Fibroblast of lung (primary cell): ENCODE measurements at regions not wholly inside any gene's neighbourhood (a gene's known extent, or its start where the extent isn't known, plus 50 kb on each side); places are given as distances from the start of the nearest gene placed in this dataset.

Experiments used
- DNase-seq, 2 donors: peaks; one replicate each; pipeline versions ENCODE4 v3.0.0 to v3.0.0-alpha.2; 2010; ENCODE audit warnings: low read depth in 2 of 2
- H2AFZ ChIP-seq: 2 replicates; pipeline ENCODE4 v1.5.1; 2012; ENCODE audit warnings: low read length, control low read depth, inconsistent platforms
- H3K27ac ChIP-seq: 2 replicates; pipeline ENCODE4 v1.5.1; 2011; ENCODE audit warnings: low read length, control low read depth; ENCODE audit not compliant: insufficient read depth
- H3K27me3 ChIP-seq: 2 replicates; pipeline ENCODE4 v1.5.1; 2011; ENCODE audit warnings: mild to moderate bottlenecking, low read length; ENCODE audit not compliant: control insufficient read depth, insufficient read depth
- H3K36me3 ChIP-seq: 2 replicates; pipeline ENCODE4 v1.5.1; 2011; ENCODE audit warnings: low read length; ENCODE audit not compliant: control insufficient read depth, insufficient read depth
- H3K4me1 ChIP-seq: 2 replicates; pipeline ENCODE4 v1.5.1; 2011; ENCODE audit warnings: low read length; ENCODE audit not compliant: control insufficient read depth, insufficient read depth; ENCODE audit errors: extremely low read depth
- H3K4me2 ChIP-seq: 2 replicates; pipeline ENCODE4 v1.5.1; 2011; ENCODE audit warnings: low read length, control low read depth; ENCODE audit not compliant: insufficient read depth; ENCODE audit errors: extremely low read depth
- H3K4me3 ChIP-seq, 4 experiments: fragments of 200-600 bp in 1 of 4; sonication (generic) in 1 of 4; replicated peaks in 1 of 4; 2 replicates each; pipeline ENCODE4 v1.5.1; 2011 to 2016; ENCODE audit warnings: low read length in 4 of 4, low read depth in 3 of 4, mild to moderate bottlenecking in 3 of 4, control low read depth in 2 of 4, inconsistent platforms in 1 of 4, mixed read lengths in 1 of 4; ENCODE audit not compliant: insufficient read depth in 1 of 4; ENCODE audit errors: control extremely low read depth in 1 of 4
- H3K79me2 ChIP-seq: 2 replicates; pipeline ENCODE4 v1.5.1; 2012; ENCODE audit warnings: mild to moderate bottlenecking, low read length, inconsistent platforms; ENCODE audit not compliant: control insufficient read depth, insufficient read depth
- H3K9ac ChIP-seq: 2 replicates; pipeline ENCODE4 v1.5.1; 2011; ENCODE audit warnings: mild to moderate bottlenecking, low read length, control low read depth; ENCODE audit not compliant: insufficient read depth
- H3K9me3 ChIP-seq: 2 replicates; pipeline ENCODE4 v1.5.1; 2012; ENCODE audit warnings: low read depth, low read length; ENCODE audit not compliant: control insufficient read depth, insufficient read depth
- H4K20me1 ChIP-seq: 2 replicates; pipeline ENCODE4 v1.5.1; 2011; ENCODE audit warnings: low read length; ENCODE audit not compliant: control insufficient read depth, insufficient read depth; ENCODE audit errors: extremely low read depth
- CTCF ChIP-seq, 2 donors: IDR thresholded peaks in 1 of 2; conservative IDR thresholded peaks in 1 of 2; 1 replicate in 1 of 2; 2 replicates in 1 of 2; pipeline ENCODE4 v1.5.1; 2011 to 2012; ENCODE audit warnings: low read length in 2 of 2, control low read depth in 1 of 2, inconsistent platforms in 1 of 2, low read depth in 1 of 2, mild to moderate bottlenecking in 1 of 2
- EZH2 ChIP-seq: IDR thresholded peaks from 2 replicates; pipeline ENCODE4 v1.5.1; 2012; ENCODE audit warnings: low read length, control low read depth, mild to moderate bottlenecking; ENCODE audit errors: missing control alignments

- H3K79me2 ChIP-seq: no peaks in the 10 kb centered on the region
- H3K9me3 ChIP-seq: no peaks in the 10 kb centered on the region
- H3K4me2 ChIP-seq: no peak overlapping the region
- no peak overlapping the region for H2AFZ ChIP-seq
- no peak overlapping the region for H3K27ac ChIP-seq
- H3K27me3 ChIP-seq: no peaks in the 10 kb centered on the region
- H3K4me1 ChIP-seq: no peaks in the 10 kb centered on the region
- no peak overlapping the region for H3K9ac ChIP-seq
- DNase-seq: no peak
- no peak for TF ChIP-seq CTCF (conservative IDR thresholded peaks at IDR 0.05 in 1 of 2, IDR thresholded peaks at IDR 0.05 in 1 of 2; ENCODE audit: low read depth in 1 of 2, low read length in 2 of 2)
- no peak for TF ChIP-seq EZH2
- H4K20me1 ChIP-seq: no peaks in the 10 kb centered on the region
- H3K4me3 ChIP-seq: no peak overlapping the region
- H3K36me3 ChIP-seq: no peaks in the 10 kb centered on the region
Measured at GRCh38 chr20:61045876-61046585, 206.0 kb upstream of the CDH4 start.

- Histone ChIP-seq H2AFZ (no peak overlapping the region), H3K4me2 (no peak overlapping the region), H3K36me3 (no peaks in the 10 kb centered on the region), H3K27me3 (no peaks in the 10 kb centered on the region), H3K9ac (no peak overlapping the region), H3K27ac (no peak overlapping the region), H3K4me3 (no peak overlapping the region), H3K4me1 (no peaks in the 10 kb centered on the region), H4K20me1 (no peaks in the 10 kb centered on the region), H3K9me3 (no peaks in the 10 kb centered on the region), H3K79me2 (no peaks in the 10 kb centered on the region)
- TF ChIP-seq EZH2 (no peak), CTCF (conservative IDR thresholded peaks at IDR 0.05 in 1 of 2, IDR thresholded peaks at IDR 0.05 in 1 of 2; ENCODE audit: low read depth in 1 of 2, low read length in 2 of 2) (no peak)
- no peak for DNase-seq
Measured at GRCh38 chr20:61046721-61047351, 205.2 kb upstream of the CDH4 start.

GRCh38 chr20:61047515-61047914 lies 204.5 kb upstream of the CDH4 start:
- Histone ChIP-seq H3K4me2 (no peak overlapping the region), H3K36me3 (no peaks in the 10 kb centered on the region), H3K4me3 (no peak overlapping the region), H3K27me3 (no peaks in the 10 kb centered on the region), H4K20me1 (no peaks in the 10 kb centered on the region), H3K9ac (no peak overlapping the region), H3K9me3 (no peaks in the 10 kb centered on the region), H3K4me1 (no peaks in the 10 kb centered on the region), H3K79me2 (no peaks in the 10 kb centered on the region), H3K27ac (no peak overlapping the region), H2AFZ (no peak overlapping the region)
- DNase-seq: no peak
- TF ChIP-seq CTCF (conservative IDR thresholded peaks at IDR 0.05 in 1 of 2, IDR thresholded peaks at IDR 0.05 in 1 of 2; ENCODE audit: low read depth in 1 of 2, low read length in 2 of 2) (no peak), EZH2 (no peak)
